ENCODE measurements at regions not wholly inside any gene's neighbourhood (a gene's known extent, or its start where the extent isn't known, plus 50 kb on each side); places are given as distances from the start of the nearest gene placed in this dataset.
"Not testable (repeated sequence)": the region's sequence is repeated elsewhere in the genome, so short reads cannot be mapped to it uniquely, and the experiment has no call there.

DNA sequence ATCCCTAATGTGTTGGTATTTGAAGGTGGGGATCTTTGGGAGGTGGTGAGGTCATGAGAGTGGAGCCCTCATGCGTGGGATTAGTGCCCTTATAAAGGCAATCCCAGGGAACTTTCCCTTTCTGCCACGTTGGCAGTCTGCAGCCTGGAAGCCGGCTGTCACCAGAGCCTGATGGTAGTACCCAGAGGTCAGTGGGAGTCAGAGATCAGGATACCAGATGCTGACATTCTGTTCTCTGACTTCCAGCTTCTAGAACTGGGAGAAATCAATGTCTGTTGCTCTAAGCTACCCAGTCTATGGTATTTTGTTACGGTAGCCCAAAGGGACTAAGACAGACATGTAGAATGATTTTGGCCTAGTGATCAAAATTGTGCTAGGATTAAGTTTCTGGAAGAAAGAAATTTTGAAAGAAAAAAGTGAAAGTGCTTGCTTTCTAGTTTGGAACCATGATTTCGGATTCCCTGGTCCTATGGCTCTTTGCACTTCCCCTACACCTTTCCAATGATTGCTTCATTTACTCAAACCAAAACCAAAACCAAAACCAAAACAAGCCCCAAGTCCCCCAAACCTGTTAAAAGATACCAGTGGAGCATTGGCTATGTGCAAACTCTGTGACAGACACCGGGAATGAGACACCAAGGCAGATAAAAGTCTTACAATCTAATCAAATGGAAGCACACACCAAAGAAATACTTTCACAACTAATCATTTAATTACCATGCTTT lies 173.7 kb upstream of the ZNF217 start:
- no peak for DNase-seq (ENCODE audit: low spot score)
- H3K27ac ChIP-seq = no peak overlapping the region
- CTCF ChIA-PET = interaction anchor here (0.7 kb wide), 1 partner anchor 32 kb away, joined by 3 read pairs; no protein-coding TSS in a partner anchor
- TF ChIP-seq, protein P1, sequence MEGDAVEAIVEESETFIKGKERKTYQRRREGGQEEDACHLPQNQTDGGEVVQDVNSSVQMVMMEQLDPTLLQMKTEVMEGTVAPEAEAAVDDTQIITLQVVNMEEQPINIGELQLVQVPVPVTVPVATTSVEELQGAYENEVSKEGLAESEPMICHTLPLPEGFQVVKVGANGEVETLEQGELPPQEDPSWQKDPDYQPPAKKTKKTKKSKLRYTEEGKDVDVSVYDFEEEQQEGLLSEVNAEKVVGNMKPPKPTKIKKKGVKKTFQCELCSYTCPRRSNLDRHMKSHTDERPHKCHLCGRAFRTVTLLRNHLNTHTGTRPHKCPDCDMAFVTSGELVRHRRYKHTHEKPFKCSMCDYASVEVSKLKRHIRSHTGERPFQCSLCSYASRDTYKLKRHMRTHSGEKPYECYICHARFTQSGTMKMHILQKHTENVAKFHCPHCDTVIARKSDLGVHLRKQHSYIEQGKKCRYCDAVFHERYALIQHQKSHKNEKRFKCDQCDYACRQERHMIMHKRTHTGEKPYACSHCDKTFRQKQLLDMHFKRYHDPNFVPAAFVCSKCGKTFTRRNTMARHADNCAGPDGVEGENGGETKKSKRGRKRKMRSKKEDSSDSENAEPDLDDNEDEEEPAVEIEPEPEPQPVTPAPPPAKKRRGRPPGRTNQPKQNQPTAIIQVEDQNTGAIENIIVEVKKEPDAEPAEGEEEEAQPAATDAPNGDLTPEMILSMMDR (conservative IDR thresholded peaks at IDR 0.05; ENCODE audit: low read depth) = no peak
- POLR2A ChIA-PET (ENCODE audit: low non-redundant PET) = no interaction called here

DNA sequence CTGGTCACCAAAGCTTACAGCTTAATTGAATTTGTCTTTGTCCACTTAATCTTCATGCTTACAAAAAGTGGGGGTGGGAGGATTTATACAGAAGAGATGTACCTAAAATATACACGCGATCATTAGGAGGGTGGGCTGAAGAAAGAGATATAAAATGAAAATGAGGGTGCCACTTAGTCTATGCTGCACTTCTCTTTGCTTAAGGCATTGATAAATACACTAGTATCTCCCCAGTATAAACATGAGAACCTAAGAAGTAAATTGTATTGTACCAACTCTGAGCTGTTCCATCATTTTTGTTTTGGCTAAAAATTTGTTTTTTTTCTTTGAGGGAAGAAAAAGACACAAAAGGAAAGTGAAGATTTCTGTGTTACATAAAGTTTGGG lies 170.8 kb upstream of the ZNF217 start:
- TF ChIP-seq, protein P1 (conservative IDR thresholded peaks at IDR 0.05; ENCODE audit: low read depth) = no peak
- H3K27ac ChIP-seq = no peak overlapping the region
- DNase-seq (ENCODE audit: low spot score) = no peak
- ChIA-PET CTCF (interaction anchor here (0.8 to 0.9 kb wide), 2 partner anchors 12 to 64 kb away, joined by 3 to 7 read pairs; no protein-coding TSS in a partner anchor), POLR2A (ENCODE audit: low non-redundant PET) (no interaction called here)

DNA sequence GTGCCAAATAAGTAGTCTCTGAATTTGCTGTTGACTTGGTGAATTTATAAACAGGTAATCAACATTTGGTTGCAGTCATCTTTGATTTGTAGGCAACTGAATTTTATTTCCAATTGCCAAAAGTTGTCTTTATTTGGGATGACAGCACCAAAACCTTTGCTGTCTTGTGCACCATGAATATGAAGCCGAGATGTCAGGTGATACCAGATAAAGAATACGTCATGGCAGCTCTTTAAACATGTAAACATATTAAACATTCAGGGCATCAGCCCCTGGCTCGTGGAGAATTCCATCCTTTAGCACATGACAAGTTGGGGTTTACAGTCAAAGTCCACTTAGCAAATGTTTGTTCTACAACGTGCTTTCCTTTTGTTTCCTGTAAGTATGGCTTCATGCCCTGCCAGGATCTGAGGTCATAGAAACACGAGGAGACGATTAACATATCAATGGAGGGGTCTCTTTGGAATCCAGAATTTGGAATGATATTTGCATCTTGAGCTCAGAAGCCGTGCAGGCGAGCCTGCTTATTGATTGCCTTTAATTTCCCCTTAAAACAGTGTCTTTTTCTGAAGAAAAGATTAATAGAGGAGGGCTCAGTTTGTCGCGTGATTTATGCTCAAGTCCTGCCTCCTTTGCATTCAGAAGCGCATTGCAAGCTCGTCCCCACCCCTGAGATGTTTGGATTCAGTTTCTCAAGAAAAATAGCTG lies 170.2 kb upstream of the ZNF217 start:
- no peak for DNase-seq (ENCODE audit: low spot score)
- TF ChIP-seq, protein P1 (conservative IDR thresholded peaks at IDR 0.05; ENCODE audit: low read depth) = no peak
- no peak overlapping the region for H3K27ac ChIP-seq
- CTCF ChIA-PET = interaction anchor here (0.8 to 0.9 kb wide), 2 partner anchors 11 to 64 kb away, joined by 3 to 7 read pairs; no protein-coding TSS in a partner anchor
- POLR2A ChIA-PET (ENCODE audit: low non-redundant PET) = no interaction called here

DNA sequence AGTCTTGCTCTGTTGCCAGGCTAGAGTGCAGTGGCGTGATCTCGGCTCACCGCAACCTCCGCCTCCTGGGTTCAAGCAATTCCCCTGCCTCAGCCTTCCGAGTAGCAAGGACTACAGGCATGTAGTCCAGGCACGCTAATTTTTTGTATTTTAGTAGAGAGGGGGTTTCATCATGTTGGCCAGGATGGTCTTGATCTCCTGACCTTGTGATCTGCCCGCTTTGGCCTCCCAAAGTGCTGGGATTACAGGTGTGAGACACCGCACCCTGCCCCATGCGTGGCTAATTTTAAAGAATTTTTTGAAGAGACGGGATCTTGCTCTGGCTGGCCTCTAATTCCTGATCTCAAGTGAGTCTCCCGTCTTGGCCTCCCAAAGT lies 168.8 kb upstream of the ZNF217 start:
- POLR2A ChIA-PET (ENCODE audit: low non-redundant PET); CTCF ChIA-PET; H3K27ac ChIP-seq; DNase-seq (ENCODE audit: low spot score): not testable (repeated sequence)

DNA sequence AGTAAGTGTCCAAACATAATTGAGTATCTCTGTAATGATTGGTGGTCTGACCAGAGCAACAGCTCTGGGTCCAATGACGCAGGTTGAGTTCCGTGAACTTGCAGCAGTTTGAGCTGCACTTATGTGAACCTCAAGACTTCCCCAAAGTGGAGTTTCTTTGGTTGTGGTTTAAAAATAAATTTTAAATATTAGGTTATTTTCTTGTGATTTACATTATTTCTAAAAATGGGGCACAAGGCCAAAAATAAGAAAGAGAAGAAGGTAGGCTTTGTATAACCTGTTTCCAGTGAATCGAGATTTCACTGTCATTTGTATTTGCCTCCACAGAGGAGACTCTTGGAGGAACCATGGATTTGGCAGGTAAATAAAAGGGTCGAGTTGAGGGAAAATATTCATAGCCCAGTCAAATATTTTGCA lies 166.4 kb upstream of the ZNF217 start:
- ChIA-PET POLR2A (ENCODE audit: low non-redundant PET) (no interaction called here), CTCF (no interaction called here)
- no peak overlapping the region for H3K27ac ChIP-seq
- DNase-seq (ENCODE audit: low spot score) = no peak
- TF ChIP-seq, protein P1 (conservative IDR thresholded peaks at IDR 0.05; ENCODE audit: low read depth) = no peak

DNA sequence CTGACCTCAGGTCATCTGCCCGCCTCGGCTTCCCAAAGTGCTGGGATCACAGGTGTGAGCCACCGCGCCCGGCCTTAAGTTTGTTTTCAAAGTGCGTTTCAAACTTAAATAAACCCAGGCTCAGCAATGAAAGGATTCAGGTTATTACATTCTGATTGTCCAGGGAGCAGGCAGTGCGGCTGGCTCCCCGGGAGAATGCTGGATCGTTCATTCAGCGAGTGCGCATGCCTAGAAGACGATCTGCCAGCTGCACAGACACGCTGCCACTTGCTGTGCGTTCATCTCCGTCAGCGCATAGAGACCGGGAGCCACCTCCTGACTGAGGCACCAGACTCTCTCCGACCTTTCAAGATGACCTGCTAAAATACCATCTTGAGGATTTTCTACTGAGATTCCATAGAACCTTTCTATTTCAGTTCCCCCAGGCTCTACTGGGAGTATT lies 163.9 kb upstream of the ZNF217 start:
- peak; percentile 83 for DNase-seq (ENCODE audit: low spot score)
- H3K27ac ChIP-seq = peak overlapping the region; percentile 84
- POLR2A ChIA-PET (ENCODE audit: low non-redundant PET) = interaction anchor here (0.8 kb wide), 1 partner anchor 140 kb away, joined by 3 read pairs; no protein-coding TSS in a partner anchor
- CTCF ChIA-PET = interaction anchor here (0.8 to 1.7 kb wide), 3 partner anchors 16 to 160 kb away, joined by 3 to 4 read pairs (median 3); no protein-coding TSS in a partner anchor
- TF ChIP-seq, protein P1 (conservative IDR thresholded peaks at IDR 0.05; ENCODE audit: low read depth) = no peak

Measured in RWPE1 (cell line).